H9 (cell line): ENCODE measurements at regions not wholly inside any gene's neighbourhood (a gene's known extent, or its start where the extent isn't known, plus 50 kb on each side); places are given as distances from the start of the nearest gene placed in this dataset.

Experiments
- DNase-seq: peaks from one replicate; pipeline ENCODE4 v3.0.0-alpha.2; 2017
- H2AFZ ChIP-seq: one replicate; pipeline ENCODE4 v1.6.1; 2013; ENCODE audit warnings: mild to moderate bottlenecking, low read length, control low read depth, moderate library complexity
- H2AK5ac ChIP-seq: 2 replicates; pipeline ENCODE4 v1.6.1; 2013; ENCODE audit warnings: low read length, control low read depth, mixed read lengths; ENCODE audit not compliant: insufficient read length
- H2BK120ac ChIP-seq: one replicate; pipeline ENCODE4 v1.6.1; 2013; ENCODE audit warnings: low read depth, mild to moderate bottlenecking, low read length, control low read depth, inconsistent platforms; ENCODE audit not compliant: poor library complexity, severe bottlenecking
- H2BK12ac ChIP-seq: 2 replicates; pipeline ENCODE4 v1.6.1; 2013; ENCODE audit warnings: low read length, control low read depth, mixed read lengths, low read depth; ENCODE audit not compliant: insufficient read length
- H2BK15ac ChIP-seq: 2 replicates; pipeline ENCODE4 v1.6.1; 2013; ENCODE audit warnings: low read depth, low read length, control low read depth
- H2BK20ac ChIP-seq: one replicate; pipeline ENCODE4 v1.6.1; 2013; ENCODE audit warnings: low read depth, mild to moderate bottlenecking, low read length, control low read depth, inconsistent platforms; ENCODE audit not compliant: poor library complexity, severe bottlenecking
- H2BK5ac ChIP-seq: 2 replicates; pipeline ENCODE4 v1.6.1; 2013; ENCODE audit warnings: low read length, control low read depth, mixed read lengths; ENCODE audit not compliant: insufficient read length
- H3K14ac ChIP-seq: 2 replicates; pipeline ENCODE4 v1.6.1; 2013; ENCODE audit warnings: low read length, control low read depth; ENCODE audit not compliant: insufficient read depth
- H3K18ac ChIP-seq: 2 replicates; pipeline ENCODE4 v1.6.1; 2013; ENCODE audit warnings: low read depth, mild to moderate bottlenecking, mixed read lengths, low read length, control low read depth; ENCODE audit not compliant: insufficient read length
- H3K23ac ChIP-seq: 2 replicates; pipeline ENCODE4 v1.6.1; 2013; ENCODE audit warnings: low read length, control low read depth, mixed read lengths, low read depth; ENCODE audit not compliant: insufficient read length
- H3K23me2 ChIP-seq: 2 replicates; pipeline ENCODE4 v1.6.1; 2013; ENCODE audit warnings: low read depth, mild to moderate bottlenecking, mixed read lengths, low read length, control low read depth; ENCODE audit not compliant: insufficient read length, poor library complexity, severe bottlenecking
- H3K27ac ChIP-seq: 2 replicates; pipeline ENCODE4 v1.5.1; 2013; ENCODE audit warnings: low read length, control low read depth, mixed read lengths, low read depth; ENCODE audit not compliant: insufficient read length
- H3K27me3 ChIP-seq: 2 replicates; pipeline ENCODE4 v1.6.1; 2013; ENCODE audit warnings: low read length, control low read depth, inconsistent platforms; ENCODE audit not compliant: insufficient read depth
- H3K4ac ChIP-seq: 2 replicates; pipeline ENCODE4 v1.6.1; 2013; ENCODE audit warnings: low read depth, mild to moderate bottlenecking, control low read depth, inconsistent platforms, low read length, moderate library complexity
- H3K4me1 ChIP-seq: 2 replicates; pipeline ENCODE4 v1.6.1; 2013; ENCODE audit warnings: low read length, control low read depth, inconsistent platforms; ENCODE audit not compliant: insufficient read depth
- H3K4me2 ChIP-seq: 2 replicates; pipeline ENCODE4 v1.6.1; 2013; ENCODE audit warnings: low read length, control low read depth, mixed read lengths; ENCODE audit not compliant: insufficient read length, insufficient read depth
- H3K56ac ChIP-seq: 2 replicates; pipeline ENCODE4 v1.6.1; 2013; ENCODE audit warnings: low read depth, mild to moderate bottlenecking, mixed read lengths, low read length, control low read depth; ENCODE audit not compliant: insufficient read length
- H3K79me1 ChIP-seq: 2 replicates; pipeline ENCODE4 v1.6.1; 2013; ENCODE audit warnings: low read depth, mild to moderate bottlenecking, moderate library complexity, low read length, control low read depth, inconsistent platforms; ENCODE audit not compliant: insufficient read depth, poor library complexity, severe bottlenecking
- H3K79me2 ChIP-seq: 2 replicates; pipeline ENCODE4 v1.6.1; 2013; ENCODE audit warnings: low read length, control low read depth, inconsistent platforms; ENCODE audit not compliant: insufficient read depth
- H3K9ac ChIP-seq: 2 replicates; pipeline ENCODE4 v1.6.1; 2013; ENCODE audit warnings: low read length, control low read depth, mixed read lengths; ENCODE audit not compliant: insufficient read length; ENCODE audit errors: extremely low read depth
- H3K9me3 ChIP-seq: one replicate; pipeline ENCODE4 v1.6.1; 2013; ENCODE audit warnings: low read depth, low read length, inconsistent platforms; ENCODE audit not compliant: control insufficient read depth
- H3T11ph ChIP-seq: one replicate; pipeline ENCODE4 v1.6.1; 2013; ENCODE audit warnings: mild to moderate bottlenecking, low read length, control low read depth, inconsistent platforms
- H4K20me1 ChIP-seq: one replicate; pipeline ENCODE4 v1.6.1; 2013; ENCODE audit not compliant: control insufficient read depth, insufficient read length, insufficient read depth
- H4K5ac ChIP-seq: 2 replicates; pipeline ENCODE4 v1.6.1; 2013; ENCODE audit warnings: low read depth, mild to moderate bottlenecking, mixed read lengths, low read length, control low read depth; ENCODE audit not compliant: insufficient read length
- H4K8ac ChIP-seq: replicated peaks from 2 replicates; pipeline ENCODE4 v1.6.1; 2013; ENCODE audit warnings: low read length, control low read depth, mixed read lengths, low read depth; ENCODE audit not compliant: insufficient read length
- H4K91ac ChIP-seq: 2 replicates; pipeline ENCODE4 v1.6.1; 2013; ENCODE audit warnings: low read depth, mild to moderate bottlenecking, moderate library complexity, mixed read lengths, low read length, control low read depth; ENCODE audit not compliant: insufficient read length
- H3K27ac Mint-ChIP-seq, 3 experiments: 2 replicates in 2 of 3; 3 replicates in 1 of 3; pipeline ENCODE4 v1.8.0; 2020 to 2021; ENCODE audit warnings: mixed read lengths in 3 of 3, mild to moderate bottlenecking in 1 of 3, moderate library complexity in 1 of 3
- H3K27me3 Mint-ChIP-seq: 2 replicates; pipeline ENCODE4 v1.8.0; 2021; ENCODE audit warnings: low read depth, mild to moderate bottlenecking, moderate library complexity, mixed read lengths
- H3K36me3 Mint-ChIP-seq, 3 experiments: 2 replicates in 2 of 3; 3 replicates in 1 of 3; pipeline ENCODE4 v1.8.0; 2020 to 2021; ENCODE audit warnings: low read depth in 3 of 3, mixed read lengths in 3 of 3; ENCODE audit not compliant: insufficient read depth in 1 of 3
- H3K4me1 Mint-ChIP-seq, 2 experiments: 2 replicates each; pipeline ENCODE4 v1.8.0; 2020; ENCODE audit warnings: mixed read lengths in 2 of 2
- H3K4me3 Mint-ChIP-seq, 2 experiments: 2 replicates in 1 of 2; 3 replicates in 1 of 2; pipeline ENCODE4 v1.8.0; 2020 to 2021; ENCODE audit warnings: mild to moderate bottlenecking in 2 of 2, mixed read lengths in 2 of 2, moderate library complexity in 1 of 2
- H3K9me3 Mint-ChIP-seq, 2 experiments: 2 replicates in 1 of 2; 3 replicates in 1 of 2; pipeline ENCODE4 v1.8.0; 2020; ENCODE audit warnings: mild to moderate bottlenecking in 2 of 2, mixed read lengths in 2 of 2, moderate library complexity in 1 of 2
- CTCF ChIP-seq: fragments of 200-600 bp; sonication (generic); conservative IDR thresholded peaks from 3 replicates; pipeline ENCODE4 v1.8.0; 2021; ENCODE audit warnings: antibody characterized with exemption, mild to moderate bottlenecking
- WGBS: extraction: QIAGEN DNeasy Blood & Tissue Kit; methylation state at CpG from one replicate; pipeline ENCODE4 v1.1.7; 2013; ENCODE audit warnings: missing lambda C conversion rate, low lambda C conversion rate, mixed read lengths; ENCODE audit not compliant: insufficient read length; ENCODE audit errors: extremely low coverage; 5-methylcytosine and 5-hydroxymethylcytosine counted together

- Histone ChIP-seq H3K4me2 (no peak overlapping the region), H3K18ac (no peak overlapping the region), H2BK120ac (no peak overlapping the region), H4K8ac (no peak overlapping the region), H2BK12ac (no peak overlapping the region), H3K27me3 (no peaks in the 10 kb centered on the region), H3K27ac (no peak overlapping the region), H3K23ac (no peak overlapping the region), H3T11ph (no peak overlapping the region), H2AFZ (no peak overlapping the region), H2BK20ac (no peak overlapping the region), H3K4ac (no peak overlapping the region), H3K79me2 (no peaks in the 10 kb centered on the region), H2BK15ac (no peak overlapping the region), H4K20me1 (no peaks in the 10 kb centered on the region), H3K9me3 (no peaks in the 10 kb centered on the region), H2AK5ac (no peak overlapping the region), H3K56ac (no peak overlapping the region), H3K79me1 (no peaks in the 10 kb centered on the region), H4K91ac (no peak overlapping the region), H3K9ac (no peak overlapping the region), H3K14ac (no peak overlapping the region), H4K5ac (no peak overlapping the region), H3K23me2 (no peaks in the 10 kb centered on the region), H3K4me1 (no peaks in the 10 kb centered on the region), H2BK5ac (no peak overlapping the region)
- Mint-ChIP-seq H3K27ac (no peak overlapping the region), H3K4me1 (peaks cover 9 to 10% of the 10 kb centered on the region in 2 experiments), H3K9me3 (no peaks in the 10 kb centered on the region), H3K27me3 (no peaks in the 10 kb centered on the region), H3K36me3 (no peaks in the 10 kb centered on the region), H3K4me3 (no peak overlapping the region)
- TF ChIP-seq CTCF, result no peak
- DNase-seq, result no peak
- no CpG with 5 or more reads among the region's 2 CpGs for WGBS
These were observed 462.4 kb upstream of the MARCKS start for GRCh38 chr6:113394729-113395128.
